ENCODE measurements at regions not wholly inside any gene's neighbourhood (a gene's known extent, or its start where the extent isn't known, plus 50 kb on each side); places are given as distances from the start of the nearest gene placed in this dataset.

DNA sequence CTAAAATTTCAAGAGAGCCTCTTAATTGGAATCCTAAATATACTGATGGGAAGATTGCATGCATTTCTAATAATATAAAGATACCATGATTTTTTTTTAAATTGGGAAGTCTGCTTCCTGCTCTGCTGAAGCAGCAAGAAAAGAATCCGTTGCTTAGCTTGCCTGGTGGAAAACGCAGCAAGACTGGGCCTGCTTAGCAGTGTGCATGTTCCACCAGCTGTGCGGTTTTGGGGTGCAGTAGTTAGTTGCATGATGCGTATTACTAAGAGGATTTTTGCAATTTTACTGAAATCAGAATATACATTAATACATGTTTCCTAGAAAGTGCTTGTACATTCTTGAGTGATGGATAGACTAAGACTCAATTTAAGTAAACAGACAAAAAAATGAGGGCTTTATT, 319.9 kb downstream of the CMPK2 start:
- DNase-seq: no peak

DNA sequence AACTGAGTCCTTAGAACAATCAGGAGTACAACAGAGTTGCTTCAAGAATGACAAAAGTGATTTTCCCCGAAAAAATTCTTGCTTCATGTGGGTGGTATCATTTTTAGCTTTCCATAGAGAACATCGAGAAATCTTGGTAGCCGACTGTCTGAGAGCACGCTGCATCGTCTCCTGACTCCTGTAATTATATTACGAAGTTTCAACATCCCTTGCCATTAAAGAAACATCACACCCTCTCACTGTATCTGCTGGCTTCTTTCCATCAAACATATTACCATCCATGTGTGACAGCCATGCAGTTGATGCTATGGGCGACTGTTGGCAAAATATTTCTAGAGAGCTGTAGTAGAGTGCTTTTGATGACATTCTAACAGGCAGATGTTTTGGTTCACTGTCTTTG, 311.2 kb downstream of the CMPK2 start:
- DNase-seq: no peak

DNA sequence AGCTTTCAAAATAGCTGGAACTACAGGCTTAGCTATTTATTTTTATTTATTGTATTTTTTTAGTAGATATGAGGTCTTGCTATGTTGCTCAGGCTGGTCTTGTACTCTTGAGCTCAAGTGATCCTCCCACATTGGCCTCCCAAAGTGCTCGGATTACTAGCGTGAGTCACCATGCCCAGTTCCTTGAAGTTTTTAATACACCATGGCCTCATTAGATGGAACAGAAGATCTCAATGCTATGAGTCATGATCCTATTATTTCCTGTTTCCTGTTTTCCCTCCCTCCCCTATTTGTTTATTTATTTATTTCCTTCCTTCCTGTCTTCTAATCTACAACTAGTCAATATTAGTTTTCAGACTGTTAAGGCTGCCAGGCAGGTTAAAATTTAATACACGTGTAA, 309.0 kb downstream of the CMPK2 start:
- DNase-seq: no peak

DNA sequence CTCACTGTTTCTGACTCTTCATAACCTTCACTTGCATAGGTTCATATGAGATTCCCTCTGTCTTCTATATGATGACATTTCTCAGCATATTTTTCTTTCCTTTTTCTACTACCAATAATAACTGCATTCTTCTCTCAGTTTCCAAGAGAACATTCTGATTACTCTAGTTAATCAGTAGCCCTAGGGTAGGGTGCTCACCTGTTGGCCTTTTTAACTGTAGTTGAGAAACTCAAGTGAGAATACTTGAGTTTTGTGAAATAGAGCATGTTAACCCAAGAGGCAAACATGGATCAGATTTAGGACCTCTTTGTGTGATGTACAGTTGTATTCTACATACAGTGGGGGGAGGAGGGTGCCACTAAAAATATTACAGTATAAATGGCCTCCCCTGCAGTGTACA, 308.0 kb downstream of the CMPK2 start:
- DNase-seq: no peak

DNA sequence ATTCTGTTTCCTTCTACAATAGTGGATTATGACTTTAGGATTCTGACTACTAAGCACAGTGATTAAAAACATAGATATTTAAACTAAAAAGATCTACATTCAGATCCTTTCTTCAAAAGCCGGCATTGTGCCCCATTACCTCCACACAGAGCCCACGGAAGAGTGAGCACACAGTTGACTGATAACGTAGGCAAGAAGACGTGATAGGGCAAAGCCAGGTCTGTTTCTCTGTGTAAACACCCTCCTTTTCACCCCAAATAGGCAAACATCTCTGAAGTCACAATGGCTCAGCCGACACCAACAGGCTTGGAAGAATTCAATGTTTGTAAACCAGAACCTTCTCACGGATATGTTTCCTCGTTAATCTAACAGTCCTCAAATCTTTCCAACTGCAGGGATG, 302.9 kb downstream of the CMPK2 start:
- DNase-seq: no peak

DNA sequence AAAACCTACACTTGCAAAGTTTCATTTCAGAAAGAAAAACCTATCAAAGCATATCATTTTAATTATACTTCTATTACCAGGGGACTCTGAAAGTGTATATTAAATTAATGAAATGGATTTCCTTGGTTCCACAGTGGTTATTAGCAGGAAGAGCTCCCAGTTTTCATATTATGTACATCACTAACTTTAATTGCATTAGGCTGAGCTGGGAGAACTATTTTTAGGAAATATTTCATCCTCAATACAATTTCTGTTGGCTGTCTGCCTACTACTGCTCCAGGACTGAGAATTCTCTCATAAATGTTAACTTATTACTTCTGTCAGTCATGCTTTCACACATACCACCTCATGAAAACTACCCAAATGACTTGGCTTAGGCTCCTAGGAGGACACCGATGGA, 301.4 kb downstream of the CMPK2 start:
- DNase-seq: no peak

DNA sequence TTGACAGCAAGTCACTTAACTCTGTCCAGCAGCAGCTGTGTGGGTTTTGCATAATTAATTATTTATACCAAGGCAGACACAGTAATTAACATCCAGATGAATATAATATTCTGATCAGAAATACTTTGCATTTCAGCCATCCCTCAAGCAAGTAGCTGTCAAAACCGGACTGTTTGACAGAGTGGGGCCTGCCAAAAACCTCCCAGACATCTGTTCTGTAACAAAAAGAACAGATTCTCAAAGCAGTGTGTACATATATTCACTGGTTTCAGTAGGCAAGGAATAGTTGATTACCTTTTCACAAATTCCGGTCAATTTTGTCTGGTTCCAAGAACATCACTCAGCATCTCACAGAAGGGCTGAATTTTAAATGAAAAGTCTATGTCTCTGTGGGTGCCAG, 291.6 kb downstream of the CMPK2 start:
- DNase-seq: no peak

DNA sequence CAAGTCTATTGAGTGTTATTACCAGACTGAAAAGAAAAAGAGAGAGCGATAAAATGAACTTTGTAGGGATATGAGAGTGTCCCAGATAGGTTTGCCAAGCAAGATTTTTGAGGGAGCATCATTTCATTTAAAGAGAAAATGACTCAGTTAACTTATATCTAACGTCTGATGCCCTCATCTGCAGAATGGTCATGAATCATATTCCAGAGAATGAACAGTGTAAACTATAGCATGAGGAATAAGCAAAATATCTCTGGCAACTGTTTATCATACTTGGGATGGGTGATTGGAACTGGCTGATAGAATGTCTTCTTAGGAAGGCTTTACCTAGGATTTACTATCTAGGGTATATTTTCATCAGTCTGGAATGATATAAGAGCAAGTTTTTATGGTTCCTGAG, 289.4 kb downstream of the CMPK2 start:
- no peak for DNase-seq

DNA sequence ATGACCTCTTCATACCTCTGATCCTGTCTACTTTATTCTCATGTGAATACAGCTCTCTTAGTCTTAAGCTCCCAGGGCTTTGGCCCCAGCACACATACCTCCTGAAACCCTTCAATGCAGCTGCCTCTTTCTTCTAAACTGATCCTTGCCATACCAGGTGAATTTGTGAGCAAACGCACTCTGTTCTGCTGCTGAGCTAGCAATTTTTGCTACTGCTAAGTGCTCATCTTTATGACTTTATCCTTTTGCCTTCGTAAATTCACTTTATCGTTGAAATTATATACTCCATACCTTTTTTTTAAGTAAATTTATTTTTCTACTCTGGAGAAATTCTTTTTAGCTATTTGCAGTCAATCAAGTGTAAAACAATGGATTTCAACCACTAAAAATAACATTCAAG, 287.7 kb downstream of the CMPK2 start:
- no peak for DNase-seq

DNA sequence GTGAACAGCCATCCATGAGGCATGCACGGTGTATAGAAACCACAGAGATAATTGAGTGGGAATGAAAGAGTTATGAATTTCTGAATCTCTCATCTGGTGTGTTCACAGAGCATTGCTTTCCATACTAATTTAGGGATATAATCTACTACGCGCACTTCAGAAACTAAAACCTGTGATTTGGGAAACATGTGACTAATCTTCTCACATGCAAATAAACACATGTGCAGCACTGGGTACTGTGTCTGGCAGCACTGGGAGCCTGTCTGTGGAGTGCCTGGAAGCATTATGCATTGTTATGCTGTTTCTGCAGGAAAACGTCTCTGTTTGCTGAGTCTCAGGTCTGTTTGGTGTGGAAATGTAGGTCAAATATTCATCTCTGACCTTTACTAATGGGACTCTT, 287.3 kb downstream of the CMPK2 start:
- no peak for DNase-seq

DNA sequence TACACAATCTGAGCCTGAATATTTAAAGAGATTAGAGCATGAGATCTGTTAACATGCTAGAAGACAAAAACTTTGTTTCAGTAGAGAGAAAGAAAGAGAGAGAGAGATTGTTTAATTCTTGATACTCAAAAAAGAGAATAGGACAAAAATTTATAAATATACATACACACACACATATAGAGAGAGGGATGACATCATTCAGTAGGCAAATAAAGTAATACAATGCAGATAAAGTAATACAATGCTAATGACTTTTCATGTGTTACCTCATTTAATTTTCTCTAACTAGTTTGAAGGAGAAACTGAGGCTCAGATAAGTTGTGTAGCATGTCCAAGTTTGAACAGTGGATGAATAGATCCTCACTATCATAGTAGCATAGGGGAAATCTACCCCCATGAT, 286.4 kb downstream of the CMPK2 start:
- DNase-seq: no peak

DNA sequence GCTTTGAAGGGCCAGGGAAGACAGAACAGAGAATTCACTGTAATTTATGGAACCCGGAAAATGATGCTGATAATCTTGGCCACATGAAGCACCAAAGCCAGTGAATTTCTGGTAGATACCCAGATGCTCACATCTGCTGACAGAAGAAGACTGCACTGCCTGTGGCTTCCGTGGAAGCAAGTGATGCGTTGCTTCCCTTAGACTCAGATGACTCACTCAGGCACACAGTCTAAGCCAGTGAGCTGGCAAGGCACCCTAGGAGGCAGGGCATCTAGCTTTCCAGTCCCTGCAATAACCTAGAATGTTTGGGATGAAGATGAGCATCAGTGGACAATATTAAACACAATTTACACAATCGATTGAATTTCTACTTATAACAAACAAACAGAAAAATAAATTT, 284.7 kb downstream of the CMPK2 start:
- no peak for DNase-seq

DNA sequence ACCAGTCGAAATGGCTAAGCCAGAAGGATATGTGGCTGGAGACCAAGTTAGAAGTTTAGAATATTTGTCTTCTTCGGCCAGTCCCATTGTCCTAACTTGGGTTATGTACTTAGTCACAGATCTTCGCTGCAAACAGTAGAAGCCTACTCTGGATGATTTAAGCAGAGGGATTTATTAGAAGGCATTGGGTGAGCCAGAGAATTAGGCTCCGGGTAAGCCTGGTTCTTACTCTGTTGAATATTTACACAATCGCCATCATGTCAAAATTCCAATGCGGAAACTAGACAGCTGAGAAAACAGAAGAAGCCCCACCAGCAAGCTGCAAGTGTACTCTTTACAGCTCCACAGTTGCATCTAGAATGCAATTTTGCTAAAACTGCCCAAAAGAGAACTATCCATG, 276.6 kb downstream of the CMPK2 start:
- no peak for DNase-seq

DNA sequence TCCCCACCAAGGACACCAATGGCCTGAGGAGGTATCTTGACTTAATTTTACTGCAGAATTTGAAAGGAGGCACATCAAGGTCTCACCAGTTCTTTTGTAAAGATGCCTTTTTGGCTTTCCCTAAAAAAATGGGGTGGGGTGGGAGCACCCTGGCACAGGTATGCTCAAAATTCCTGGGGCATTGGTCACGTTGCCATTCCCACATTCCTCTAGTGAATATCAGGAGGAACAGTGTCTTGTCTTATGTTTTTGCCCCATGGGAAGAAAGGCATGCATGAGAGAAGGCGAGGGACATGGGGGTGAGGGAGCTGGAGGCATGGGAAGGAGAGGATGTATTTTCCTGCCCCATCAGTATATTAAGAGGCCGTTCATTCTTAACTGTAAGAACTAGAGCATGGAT, 275.3 kb downstream of the CMPK2 start:
- no peak for DNase-seq

DNA sequence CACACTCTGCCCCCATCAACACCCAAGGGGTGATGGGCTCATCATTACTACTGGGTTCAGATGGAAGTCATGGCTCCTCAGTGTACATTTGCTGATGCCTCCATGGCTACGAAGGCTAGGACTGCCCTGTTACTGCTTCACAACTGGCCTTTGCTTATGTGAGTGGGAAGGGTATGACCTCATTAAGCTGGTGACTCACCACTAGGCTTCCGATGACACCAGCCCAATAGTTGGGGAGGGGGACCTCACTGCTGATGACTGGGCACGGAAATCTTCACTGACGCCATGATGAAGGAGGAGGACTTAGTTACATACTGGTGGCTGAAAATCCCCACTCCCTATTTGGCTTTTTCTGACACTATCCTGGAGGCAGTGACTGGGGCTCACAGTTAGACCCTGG, 263.2 kb downstream of the CMPK2 start:
- DNase-seq: no peak

DNA sequence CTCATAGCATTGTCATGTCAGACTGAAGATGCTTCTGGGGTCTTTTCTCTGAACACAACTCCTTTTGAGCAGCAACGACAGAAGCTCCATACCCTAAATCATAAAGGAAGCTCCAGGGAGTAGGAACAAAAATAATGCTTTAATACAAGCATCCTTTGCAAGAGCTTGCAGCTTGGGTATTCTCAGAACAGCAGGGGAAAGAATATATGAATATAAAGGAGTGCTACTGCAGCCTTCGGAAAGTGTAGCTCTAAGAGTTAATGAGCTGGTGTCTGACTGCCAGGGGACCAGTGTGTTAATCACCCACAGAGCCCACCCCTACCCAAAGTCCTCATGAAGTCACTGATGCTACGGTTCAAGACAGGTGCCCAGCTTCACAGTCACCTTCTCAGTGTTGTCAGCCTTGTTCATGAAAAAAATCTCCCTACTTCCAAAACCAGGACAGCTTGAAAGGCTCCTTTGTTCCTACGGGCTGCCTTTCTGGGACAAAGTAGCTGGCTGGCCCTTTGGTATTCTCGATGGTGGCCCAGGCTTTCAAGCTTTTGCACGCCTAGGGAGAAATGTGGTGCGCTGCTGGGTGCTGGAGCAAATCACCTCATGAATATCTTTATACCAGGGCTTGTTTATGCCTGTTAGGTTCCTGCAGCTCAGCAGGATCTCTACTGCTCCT, 259.7 kb downstream of the CMPK2 start:
- DNase-seq: no peak

DNA sequence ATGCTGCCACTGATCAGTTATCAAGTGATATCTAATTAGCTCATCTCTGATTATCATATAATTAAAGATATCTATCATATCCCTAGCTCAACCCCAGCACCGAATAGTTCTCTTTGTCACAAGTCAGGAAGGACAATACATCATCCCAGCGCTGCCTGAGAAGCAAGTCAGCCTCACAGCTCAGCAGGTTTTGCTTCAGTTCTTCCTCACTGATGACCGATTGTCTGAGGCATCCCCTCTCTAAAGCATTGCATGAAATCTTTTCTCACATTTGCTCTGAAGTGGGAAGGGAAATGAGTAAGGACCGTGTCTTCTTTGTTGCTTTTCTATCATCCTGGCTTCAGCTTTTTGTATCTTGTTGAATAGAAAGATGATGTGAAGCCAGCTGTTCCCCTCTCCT, 247.9 kb downstream of the CMPK2 start:
- DNase-seq: no peak

DNA sequence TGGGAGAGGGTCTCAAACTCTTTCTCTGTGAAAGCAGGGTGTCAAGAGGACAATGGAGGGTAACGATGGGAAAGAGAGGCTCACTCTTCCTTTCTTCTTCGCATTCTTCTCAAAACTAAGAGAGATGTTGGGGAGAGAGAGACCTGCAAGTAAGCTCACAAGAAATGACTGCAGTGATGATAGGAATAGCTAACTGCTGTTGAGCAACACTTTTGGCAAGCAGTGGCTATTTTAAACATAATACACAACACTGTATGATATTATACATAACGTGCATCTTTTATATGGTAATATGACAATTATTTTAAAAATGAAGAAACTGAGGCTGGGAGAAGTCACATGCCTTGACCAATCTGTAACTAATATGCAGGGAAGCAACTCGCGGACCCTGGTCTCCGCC, 247.5 kb downstream of the CMPK2 start:
- DNase-seq: no peak

DNA sequence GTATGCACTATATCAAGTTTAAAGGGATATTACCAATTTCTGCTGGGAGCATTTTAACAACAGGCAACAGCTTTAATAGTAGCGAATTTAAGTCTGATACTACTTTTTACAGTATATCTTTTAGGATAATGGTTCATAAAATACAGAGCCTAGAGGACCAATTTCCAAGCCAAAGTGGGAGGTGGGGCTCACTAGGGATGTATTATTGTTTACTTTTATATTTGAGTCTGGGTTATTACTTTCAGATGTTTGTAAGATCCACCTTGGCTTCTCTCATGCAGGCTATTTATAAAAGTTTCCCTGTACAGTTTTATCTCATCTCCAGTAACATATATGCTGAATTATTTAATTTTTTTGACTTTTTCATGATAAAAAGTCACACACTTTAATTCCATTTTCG, 242.0 kb downstream of the CMPK2 start:
- DNase-seq: no peak

DNA sequence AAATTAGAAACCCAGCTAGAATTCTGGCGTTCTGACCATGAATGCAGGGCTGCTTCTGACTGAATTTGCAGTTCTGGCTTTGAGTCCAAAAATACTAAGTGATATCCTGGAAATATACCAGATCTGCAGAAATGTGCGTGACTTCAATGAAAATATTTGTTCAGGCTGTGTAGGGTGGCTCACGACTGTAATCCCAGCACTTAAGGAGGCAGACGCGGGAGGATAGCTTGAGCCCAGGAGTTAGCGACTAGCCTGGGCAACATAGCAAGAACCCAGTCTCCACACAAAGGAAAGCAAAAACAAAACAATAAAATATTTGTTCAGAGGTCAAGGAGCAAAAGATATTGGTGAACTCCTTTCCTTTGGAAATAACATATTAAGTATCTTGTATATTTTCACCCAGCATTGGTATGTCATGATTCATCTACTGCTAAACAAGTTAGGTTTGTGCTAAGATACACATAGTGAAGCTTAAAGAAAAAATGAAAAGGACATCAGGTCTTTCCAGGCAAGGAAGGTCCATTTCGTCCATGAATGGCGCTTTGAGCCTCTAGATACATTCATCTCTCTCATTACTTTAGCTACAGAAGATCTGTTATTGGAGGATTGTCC, 239.2 kb downstream of the CMPK2 start:
- no peak for DNase-seq

DNA sequence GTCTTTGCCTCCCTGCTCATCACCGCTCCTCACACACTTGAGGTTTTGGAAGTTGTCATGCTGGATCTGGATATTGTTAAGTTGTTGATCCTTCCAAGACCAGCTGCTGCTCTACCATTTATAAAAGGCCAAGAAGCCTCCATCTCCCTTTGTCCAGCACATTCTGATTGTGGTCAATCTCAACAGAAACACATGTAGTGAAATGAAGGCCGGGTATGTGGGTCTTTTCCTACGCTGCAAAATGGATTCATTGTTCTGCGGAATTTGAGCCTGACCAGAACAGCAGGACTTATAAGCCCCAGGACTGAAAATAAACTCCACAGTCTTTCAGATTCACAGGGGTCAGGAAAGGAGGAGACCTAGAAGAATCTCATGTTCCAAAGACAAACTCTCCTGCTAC, 238.4 kb downstream of the CMPK2 start:
- DNase-seq: no peak

DNA sequence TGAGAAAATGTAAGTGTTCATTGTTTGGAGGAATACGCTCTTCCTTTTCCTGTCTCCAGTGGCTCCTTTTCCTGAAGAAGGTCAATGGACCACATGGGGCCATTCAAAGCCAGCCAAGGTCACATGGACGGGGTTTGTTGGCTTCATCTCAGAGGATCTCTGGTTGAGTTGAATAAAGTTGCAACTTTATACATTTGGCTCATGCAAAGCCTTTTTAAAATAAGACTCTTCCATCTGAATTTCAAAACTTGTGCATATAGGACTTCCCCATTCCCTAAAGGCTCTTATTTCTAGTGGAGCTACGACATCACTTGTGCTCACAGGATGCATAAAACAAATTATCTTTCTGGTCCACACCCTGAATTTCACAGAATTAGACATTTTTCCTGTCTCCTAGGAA, 235.5 kb downstream of the CMPK2 start:
- DNase-seq: no peak

DNA sequence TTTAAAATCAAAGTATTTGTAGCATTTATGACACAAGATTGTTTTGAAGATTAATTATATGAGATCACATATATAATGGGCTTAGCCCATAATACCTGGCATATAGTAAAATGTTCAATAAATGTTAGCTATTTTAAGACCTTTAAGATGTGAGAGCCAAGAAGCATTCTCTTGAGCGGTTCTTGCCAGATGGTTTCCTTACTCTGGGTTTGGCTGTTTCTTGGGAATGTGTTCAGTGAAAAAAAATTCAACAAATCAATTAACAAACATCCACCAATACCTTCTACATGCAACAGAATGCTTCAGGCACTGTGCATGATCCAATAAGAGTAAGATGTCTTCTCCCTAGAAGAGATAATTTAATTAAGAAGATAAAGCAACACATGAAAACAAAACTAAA, 230.4 kb downstream of the CMPK2 start:
- no peak for DNase-seq

DNA sequence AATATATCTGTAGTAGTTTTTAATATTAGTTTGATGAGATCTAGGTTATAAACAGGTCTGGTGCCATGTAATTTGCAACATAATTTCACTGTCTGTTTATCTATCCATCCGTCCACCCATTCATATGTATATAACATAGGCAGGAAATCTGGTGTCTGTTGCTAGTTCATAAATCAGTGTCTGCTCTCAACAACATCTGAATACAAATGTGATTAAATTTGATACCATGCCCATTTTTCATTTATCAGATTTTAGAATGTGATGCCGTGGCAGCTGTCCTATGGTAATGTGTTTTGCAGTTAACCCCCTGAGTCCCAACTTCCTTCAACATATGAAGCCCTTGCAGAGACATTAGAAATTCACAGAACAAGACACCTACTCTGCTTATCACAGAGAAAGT, 228.4 kb downstream of the CMPK2 start:
- no peak for DNase-seq

DNA sequence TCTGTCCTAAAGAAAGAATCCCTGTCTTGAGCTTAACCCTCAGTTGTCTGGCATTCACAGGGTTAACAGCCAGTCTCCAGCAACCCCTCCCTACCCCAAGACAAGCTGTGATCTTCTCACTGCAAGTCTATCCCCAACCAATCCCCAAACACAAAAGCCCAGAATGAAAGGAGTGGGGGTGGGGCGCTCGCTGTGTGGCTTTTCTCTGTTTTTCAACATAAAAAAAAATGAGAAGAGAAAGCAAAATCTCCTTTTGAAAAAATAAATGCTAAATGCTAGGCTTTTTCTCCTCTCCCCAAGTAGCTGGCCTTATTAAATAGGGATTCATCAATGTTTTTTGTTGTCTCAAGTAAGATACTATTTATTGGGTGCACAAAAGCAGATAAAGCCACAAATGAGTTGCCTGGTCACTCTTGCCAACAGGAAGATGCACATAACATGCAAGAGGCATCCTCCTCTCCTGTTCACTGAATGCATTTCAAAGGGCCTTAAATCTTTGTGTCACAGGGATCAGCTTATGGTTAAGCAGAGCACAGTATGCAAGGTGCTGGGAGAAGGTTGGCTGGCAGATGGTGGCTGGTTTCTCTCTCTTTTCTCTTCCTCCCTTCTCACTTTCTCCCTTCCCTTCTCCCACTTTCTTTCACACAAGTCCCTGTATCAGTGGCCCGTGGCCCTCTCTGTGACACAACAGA, 225.6 kb downstream of the CMPK2 start:
- DNase-seq: no peak

Data from GOT3 (cell line).